Adipose tissue (tissue), 3 donors: ENCODE measurements at regions not wholly inside any gene's neighbourhood (a gene's known extent, or its start where the extent isn't known, plus 50 kb on each side); places are given as distances from the start of the nearest gene placed in this dataset.
"Not testable (repeated sequence)": the region's sequence is repeated elsewhere in the genome, so short reads cannot be mapped to it uniquely, and the experiment has no call there.

Experiments used
- H3K27ac ChIP-seq: one replicate; pipeline ENCODE4 v1.5.1; 2013; ENCODE audit warnings: low read depth, low read length
- WGBS, 3 donors: extraction: QIAGEN DNeasy Blood & Tissue Kit; methylation state at CpG; one replicate each; pipeline ENCODE4 v1.1.7; 2013; 5-methylcytosine and 5-hydroxymethylcytosine counted together
- donor health status: healthy with polysubstance abuse.
- donor health status: Bipolar disorder and iron deficiency.
- donor health status: healthy.

GRCh38 chr4:81740487-81740886, 268.8 kb upstream of the RASGEF1B start:
- H3K27ac ChIP-seq: no peak overlapping the region

GRCh38 chr4:81738891-81739290, 267.2 kb upstream of the RASGEF1B start:
- H3K27ac ChIP-seq: no peak overlapping the region

GRCh38 chr4:81737865-81738559, 266.3 kb upstream of the RASGEF1B start:
- WGBS, 3 donors: 35 to 95% (median 91%) methylated on average over 2 of the region's 2 CpGs
- no peak overlapping the region for H3K27ac ChIP-seq

- H3K27ac ChIP-seq: no peak overlapping the region
- WGBS, 3 donors: 76 to 96% (median 86%) methylated on average over 2 of the region's 2 CpGs
These were observed 264.6 kb upstream of the RASGEF1B start for GRCh38 chr4:81736324-81736723.

- WGBS, 3 donors: 93 to 100% (median 98%) methylated on average over 1 of the region's 1 CpG
These were observed 261.3 kb upstream of the RASGEF1B start for GRCh38 chr4:81732980-81733379.

GRCh38 chr4:81724925-81725329, 253.2 kb upstream of the RASGEF1B start:
- no peak overlapping the region for H3K27ac ChIP-seq
- WGBS, 3 donors: 73 to 86% (median 76%) methylated on average over 2 of the region's 2 CpGs

More at GRCh38 chr4:81732980-81733379, 261.3 kb upstream of the RASGEF1B start:
- H3K27ac ChIP-seq: no peak overlapping the region

- no peak overlapping the region for H3K27ac ChIP-seq
- WGBS, 3 donors: 34 to 64% (median 37%) methylated on average over 3 of the region's 3 CpGs
These were observed 252.3 kb upstream of the RASGEF1B start for GRCh38 chr4:81723927-81724587.

- WGBS, 3 donors: 52 to 76% (median 63%) methylated on average over 3 of the region's 3 CpGs
- no peak overlapping the region for H3K27ac ChIP-seq
These were observed 251.5 kb upstream of the RASGEF1B start for GRCh38 chr4:81723019-81723884.

- H3K27ac ChIP-seq: no peak overlapping the region
- 24 to 75% (median 71%) methylated on average over 9 of the region's 9 CpGs for WGBS, 3 donors
These were observed 250.7 kb upstream of the RASGEF1B start for GRCh38 chr4:81722290-81722851.

- 51 to 79% (median 78%) methylated on average over 5 of the region's 5 CpGs for WGBS, 3 donors
- no peak overlapping the region for H3K27ac ChIP-seq
These were observed 244.1 kb upstream of the RASGEF1B start for GRCh38 chr4:81715757-81716156.

GRCh38 chr4:81715357-81715756, 243.7 kb upstream of the RASGEF1B start:
- 25 to 59% (median 51%) methylated on average over 8 of the region's 8 CpGs for WGBS, 3 donors

GRCh38 chr4:81714291-81714690, 242.6 kb upstream of the RASGEF1B start:
- WGBS, 3 donors: 70 to 92% (median 91%) methylated on average over 4 of the region's 4 CpGs

More at GRCh38 chr4:81715357-81715756, 243.7 kb upstream of the RASGEF1B start:
- not testable (repeated sequence) for H3K27ac ChIP-seq

GRCh38 chr4:81712714-81713113, 241.0 kb upstream of the RASGEF1B start:
- WGBS, 3 donors: 79 to 96% (median 90%) methylated on average over 2 of the region's 2 CpGs
- no peak overlapping the region for H3K27ac ChIP-seq

More at GRCh38 chr4:81714291-81714690, 242.6 kb upstream of the RASGEF1B start:
- no peak overlapping the region for H3K27ac ChIP-seq

GRCh38 chr4:81704461-81704860, 232.8 kb upstream of the RASGEF1B start:
- no peak overlapping the region for H3K27ac ChIP-seq
- 38 to 67% (median 46%) methylated on average over 2 of the region's 2 CpGs for WGBS, 3 donors

GRCh38 chr4:81700189-81700588, 228.5 kb upstream of the RASGEF1B start:
- 66 to 86% (median 73%) methylated on average over 4 of the region's 4 CpGs for WGBS, 3 donors
- H3K27ac ChIP-seq: no peak overlapping the region

GRCh38 chr4:81698538-81699296, 227.0 kb upstream of the RASGEF1B start:
- WGBS, 3 donors: 68 to 85% (median 84%) methylated on average over 6 of the region's 6 CpGs
- no peak overlapping the region for H3K27ac ChIP-seq

GRCh38 chr4:81694176-81694913, 222.6 kb upstream of the RASGEF1B start:
- WGBS, 3 donors: 67 to 71% (median 71%) methylated on average over 5 of the region's 5 CpGs
- H3K27ac ChIP-seq: no peak overlapping the region
